ENCODE measurements at regions not wholly inside any gene's neighbourhood (a gene's known extent, or its start where the extent isn't known, plus 50 kb on each side); places are given as distances from the start of the nearest gene placed in this dataset.
A peak's percentile ranks its signal among the peaks of the same experiment; 100 is the strongest.

GRCh38 chr6:95352064-95352795 lies 225.1 kb upstream of the MANEA start:
- in situ Hi-C loops (cut with HindIII; ENCODE audit: low pct_unique_long_range_greater_than_20kb, low sequenced_read_pairs): no loop called here
- TF ChIP-seq JUND (IDR thresholded peaks at IDR 0.05; ENCODE audit: low read depth): no peak
- DNase-seq (ENCODE audit: low read depth in 1 of 2, low spot score in 1 of 2): peak in 1 of 2 experiments; percentile 22

- in situ Hi-C loops (cut with HindIII; ENCODE audit: low pct_unique_long_range_greater_than_20kb, low sequenced_read_pairs): no loop called here
- no peak for TF ChIP-seq JUND (IDR thresholded peaks at IDR 0.05; ENCODE audit: low read depth)
- DNase-seq (ENCODE audit: low read depth in 1 of 2, low spot score in 1 of 2): no peak
These were observed 222.8 kb upstream of the MANEA start for GRCh38 chr6:95354551-95354950.

GRCh38 chr6:95357380-95358020 lies 219.8 kb upstream of the MANEA start:
- in situ Hi-C loops (cut with HindIII; ENCODE audit: low pct_unique_long_range_greater_than_20kb, low sequenced_read_pairs): no loop called here
- TF ChIP-seq JUND (IDR thresholded peaks at IDR 0.05; ENCODE audit: low read depth): no peak
- no peak for DNase-seq (ENCODE audit: low read depth in 1 of 2, low spot score in 1 of 2)

GRCh38 chr6:95364016-95364604 lies 213.2 kb upstream of the MANEA start:
- DNase-seq (ENCODE audit: low read depth in 1 of 2, low spot score in 1 of 2): peak; percentile 24 to 54
- no peak for TF ChIP-seq JUND (IDR thresholded peaks at IDR 0.05; ENCODE audit: low read depth)
- in situ Hi-C loops (cut with HindIII; ENCODE audit: low pct_unique_long_range_greater_than_20kb, low sequenced_read_pairs): no loop called here

GRCh38 chr6:95365454-95365853 lies 211.9 kb upstream of the MANEA start:
- TF ChIP-seq JUND (IDR thresholded peaks at IDR 0.05; ENCODE audit: low read depth): no peak
- no peak for DNase-seq (ENCODE audit: low read depth in 1 of 2, low spot score in 1 of 2)
- in situ Hi-C loops (cut with HindIII; ENCODE audit: low pct_unique_long_range_greater_than_20kb, low sequenced_read_pairs): no loop called here

- in situ Hi-C loops (cut with HindIII; ENCODE audit: low pct_unique_long_range_greater_than_20kb, low sequenced_read_pairs): no loop called here
- TF ChIP-seq JUND (IDR thresholded peaks at IDR 0.05; ENCODE audit: low read depth): no peak
- DNase-seq (ENCODE audit: low read depth in 1 of 2, low spot score in 1 of 2): no peak
These were observed 210.9 kb upstream of the MANEA start for GRCh38 chr6:95366414-95366813.

- in situ Hi-C loops (cut with HindIII; ENCODE audit: low pct_unique_long_range_greater_than_20kb, low sequenced_read_pairs): no loop called here
- no peak for TF ChIP-seq JUND (IDR thresholded peaks at IDR 0.05; ENCODE audit: low read depth)
- DNase-seq (ENCODE audit: low read depth in 1 of 2, low spot score in 1 of 2): no peak
These were observed 193.5 kb upstream of the MANEA start for GRCh38 chr6:95383878-95384277.

GRCh38 chr6:95384988-95385387 lies 192.3 kb upstream of the MANEA start:
- TF ChIP-seq JUND (IDR thresholded peaks at IDR 0.05; ENCODE audit: low read depth): no peak
- DNase-seq (ENCODE audit: low read depth in 1 of 2, low spot score in 1 of 2): no peak
- in situ Hi-C loops (cut with HindIII; ENCODE audit: low pct_unique_long_range_greater_than_20kb, low sequenced_read_pairs): no loop called here

- TF ChIP-seq JUND (IDR thresholded peaks at IDR 0.05; ENCODE audit: low read depth): no peak
- no peak for DNase-seq (ENCODE audit: low read depth in 1 of 2, low spot score in 1 of 2)
- in situ Hi-C loops (cut with HindIII; ENCODE audit: low pct_unique_long_range_greater_than_20kb, low sequenced_read_pairs): no loop called here
These were observed 189.5 kb upstream of the MANEA start for GRCh38 chr6:95387845-95388244.

- DNase-seq (ENCODE audit: low read depth in 1 of 2, low spot score in 1 of 2): no peak
- no peak for TF ChIP-seq JUND (IDR thresholded peaks at IDR 0.05; ENCODE audit: low read depth)
- in situ Hi-C loops (cut with HindIII; ENCODE audit: low pct_unique_long_range_greater_than_20kb, low sequenced_read_pairs): no loop called here
These were observed 172.6 kb upstream of the MANEA start for GRCh38 chr6:95404777-95405176.

- DNase-seq (ENCODE audit: low read depth in 1 of 2, low spot score in 1 of 2): no peak
- in situ Hi-C loops (cut with HindIII; ENCODE audit: low pct_unique_long_range_greater_than_20kb, low sequenced_read_pairs): no loop called here
- TF ChIP-seq JUND (IDR thresholded peaks at IDR 0.05; ENCODE audit: low read depth): no peak
These were observed 169.2 kb upstream of the MANEA start for GRCh38 chr6:95408111-95408510.

- TF ChIP-seq JUND (IDR thresholded peaks at IDR 0.05; ENCODE audit: low read depth): no peak
- in situ Hi-C loops (cut with HindIII; ENCODE audit: low pct_unique_long_range_greater_than_20kb, low sequenced_read_pairs): no loop called here
- no peak for DNase-seq (ENCODE audit: low read depth in 1 of 2, low spot score in 1 of 2)
These were observed 167.2 kb upstream of the MANEA start for GRCh38 chr6:95410168-95410567.

GRCh38 chr6:95413789-95414188 lies 163.5 kb upstream of the MANEA start:
- DNase-seq (ENCODE audit: low read depth in 1 of 2, low spot score in 1 of 2): no peak
- no peak for TF ChIP-seq JUND (IDR thresholded peaks at IDR 0.05; ENCODE audit: low read depth)
- in situ Hi-C loops (cut with HindIII; ENCODE audit: low pct_unique_long_range_greater_than_20kb, low sequenced_read_pairs): no loop called here
